H1 (cell line): ENCODE measurements at regions not wholly inside any gene's neighbourhood (a gene's known extent, or its start where the extent isn't known, plus 50 kb on each side); places are given as distances from the start of the nearest gene placed in this dataset.
A peak's percentile ranks its signal among the peaks of the same experiment; 100 is the strongest.

Experiments used
- CTCF ChIA-PET: fragments of 300-600 bp; sonication (Branson Sonifier 250); formaldehyde crosslinking; loops from one replicate; lab custom pipeline; 2021; ENCODE audit not compliant: partially characterized antibody; lab: Charles Lee
- POLR2A ChIA-PET: fragments of 300-600 bp; sonication (Branson Sonifier 250); formaldehyde crosslinking; loops from one replicate; lab custom pipeline; 2021; ENCODE audit warnings: inconsistent platforms; ENCODE audit not compliant: partially characterized antibody; lab: Charles Lee
- DNase-seq, 2 experiments: peaks; one replicate each; pipeline versions ENCODE4 v3.0.0 to v3.0.0-alpha.2; 2010 to 2022; ENCODE audit warnings: low spot score in 2 of 2, low read depth in 1 of 2, mixed read lengths in 1 of 2
- FAIRE-seq: peaks from 2 replicates; lab custom pipeline; 2011; peaks lifted over from hg19 to GRCh38; lab: Jason Lieb, UNC
- H2AFZ ChIP-seq: 2 replicates; pipeline ENCODE4 v1.8.1; 2012; ENCODE audit warnings: low read length, inconsistent platforms
- H2AK5ac ChIP-seq: 2 replicates; pipeline ENCODE4 v1.6.1; 2013; ENCODE audit warnings: low read depth, low read length
- H2BK120ac ChIP-seq: replicated peaks from 2 replicates; pipeline ENCODE3; 2013; ENCODE audit warnings: low read depth, low read length, inconsistent platforms
- H2BK12ac ChIP-seq: 2 replicates; pipeline ENCODE4 v1.6.1; 2013; ENCODE audit warnings: low read depth, low read length
- H2BK15ac ChIP-seq: 2 replicates; pipeline ENCODE4 v1.6.1; 2013; ENCODE audit warnings: low read length
- H2BK20ac ChIP-seq: 2 replicates; pipeline ENCODE4 v1.6.1; 2013; ENCODE audit warnings: low read length
- H2BK5ac ChIP-seq: 2 replicates; pipeline ENCODE4 v1.6.1; 2013; ENCODE audit warnings: low read depth, low read length
- H3K14ac ChIP-seq: 2 replicates; pipeline ENCODE4 v1.6.1; 2013; ENCODE audit warnings: inconsistent platforms; ENCODE audit not compliant: insufficient read length
- H3K18ac ChIP-seq: 2 replicates; pipeline ENCODE4 v1.6.1; 2013; ENCODE audit warnings: low read length; ENCODE audit errors: extremely low read depth
- H3K23ac ChIP-seq: 2 replicates; pipeline ENCODE4 v1.6.1; 2013; ENCODE audit warnings: inconsistent platforms; ENCODE audit not compliant: insufficient read length
- H3K23me2 ChIP-seq: 2 replicates; pipeline ENCODE4 v1.6.1; 2013; ENCODE audit warnings: low read depth, low read length
- H3K27ac ChIP-seq: 2 replicates; pipeline ENCODE4 v1.6.1; 2011; ENCODE audit warnings: low read depth, low read length, inconsistent platforms
- H3K27me3 ChIP-seq, 4 experiments: replicated peaks in 1 of 4; 1 replicate in 1 of 4; 2 replicates in 3 of 4; pipeline versions ENCODE4 v1.6.1 to v1.8.1; 2011 to 2013; ENCODE audit warnings: low read length in 3 of 4, mild to moderate bottlenecking in 3 of 4, inconsistent platforms in 2 of 4, mixed read lengths in 2 of 4, moderate library complexity in 1 of 4; ENCODE audit not compliant: control insufficient read depth in 3 of 4, insufficient read depth in 3 of 4; ENCODE audit errors: extremely low read depth in 1 of 4
- H3K36me3 ChIP-seq, 4 experiments: 2 replicates each; pipeline versions ENCODE4 v1.6.1 to v1.8.1; 2011 to 2013; ENCODE audit warnings: mild to moderate bottlenecking in 4 of 4, low read length in 3 of 4, moderate library complexity in 2 of 4, control low read depth in 1 of 4, inconsistent platforms in 1 of 4; ENCODE audit not compliant: insufficient read depth in 4 of 4, control insufficient read depth in 2 of 4
- H3K4ac ChIP-seq: replicated peaks from 2 replicates; pipeline ENCODE3; 2013; ENCODE audit warnings: low read length, low read depth, mixed read lengths, inconsistent platforms; ENCODE audit not compliant: insufficient read length
- H3K4me1 ChIP-seq, 4 experiments: replicated peaks in 1 of 4; 1 replicate in 1 of 4; 2 replicates in 3 of 4; pipeline versions ENCODE4 v1.6.1 to v1.8.1; 2011 to 2013; ENCODE audit warnings: low read length in 3 of 4, inconsistent platforms in 2 of 4, mixed read lengths in 1 of 4; ENCODE audit not compliant: insufficient read depth in 4 of 4, control insufficient read depth in 3 of 4
- H3K4me2 ChIP-seq, 2 experiments: 2 replicates each; pipeline versions ENCODE4 v1.6.1 to v1.8.1; 2011 to 2013; ENCODE audit warnings: low read depth in 2 of 2, low read length in 2 of 2, control low read depth in 1 of 2, inconsistent platforms in 1 of 2, mild to moderate bottlenecking in 1 of 2; ENCODE audit not compliant: insufficient read depth in 1 of 2
- H3K4me3 ChIP-seq, 4 experiments: fragments of 200-600, 300-600 bp in 1 of 4; sonication (generic), shearing (Covaris generic), sonication (Bioruptor Twin) in 1 of 4; 2 replicates each; pipeline versions ENCODE4 v1.5.1 to v1.8.1; 2011 to 2016; ENCODE audit warnings: low read length in 4 of 4, low read depth in 3 of 4, control low read depth in 2 of 4, inconsistent platforms in 2 of 4, mild to moderate bottlenecking in 2 of 4, mixed read lengths in 1 of 4, moderate library complexity in 1 of 4; ENCODE audit not compliant: insufficient read depth in 2 of 4; ENCODE audit errors: extremely low read depth in 1 of 4
- H3K56ac ChIP-seq: replicated peaks from 2 replicates; pipeline ENCODE3; 2013; ENCODE audit warnings: low read depth, mild to moderate bottlenecking, mixed read lengths, low read length, inconsistent platforms; ENCODE audit not compliant: insufficient read length
- H3K79me1 ChIP-seq: 2 replicates; pipeline ENCODE4 v1.6.1; 2013; ENCODE audit warnings: low read depth, low read length, control low read depth
- H3K79me2 ChIP-seq, 2 experiments: 2 replicates each; pipeline versions ENCODE4 v1.6.1 to v1.8.1; 2012 to 2013; ENCODE audit warnings: low read length in 2 of 2, mild to moderate bottlenecking in 2 of 2, inconsistent platforms in 1 of 2; ENCODE audit not compliant: insufficient read depth in 2 of 2, control insufficient read depth in 1 of 2
- H3K9ac ChIP-seq, 4 experiments: replicated peaks in 1 of 4; 1 replicate in 1 of 4; 2 replicates in 3 of 4; pipeline versions ENCODE4 v1.6.1 to v1.8.1; 2011 to 2013; ENCODE audit warnings: low read depth in 3 of 4, low read length in 3 of 4, control low read depth in 2 of 4, mild to moderate bottlenecking in 2 of 4, moderate library complexity in 2 of 4, inconsistent platforms in 1 of 4; ENCODE audit errors: extremely low read depth in 1 of 4
- H3K9me3 ChIP-seq, 2 experiments: 2 replicates each; pipeline versions ENCODE4 v1.6.1 to v1.8.1; 2012 to 2013; ENCODE audit warnings: mild to moderate bottlenecking in 2 of 2, moderate library complexity in 2 of 2, control low read depth in 1 of 2, inconsistent platforms in 1 of 2, low read depth in 1 of 2, low read length in 1 of 2, mixed read lengths in 1 of 2; ENCODE audit not compliant: insufficient read depth in 2 of 2
- H4K20me1 ChIP-seq, 2 experiments: replicated peaks in 1 of 2; 2 replicates each; pipeline versions ENCODE3 to v1.8.1; 2011 to 2013; ENCODE audit warnings: inconsistent platforms in 2 of 2, low read length in 2 of 2, mild to moderate bottlenecking in 1 of 2; ENCODE audit not compliant: insufficient read depth in 2 of 2, control insufficient read depth in 1 of 2
- H4K5ac ChIP-seq: 2 replicates; pipeline ENCODE4 v1.6.1; 2013; ENCODE audit warnings: low read length, low read depth, mixed read lengths, inconsistent platforms; ENCODE audit not compliant: insufficient read length
- H4K8ac ChIP-seq: 2 replicates; pipeline ENCODE4 v1.8.0; 2013; ENCODE audit warnings: mild to moderate bottlenecking, moderate library complexity, low read length, inconsistent platforms; ENCODE audit not compliant: insufficient read depth; ENCODE audit errors: extremely low read depth
- H4K91ac ChIP-seq: replicated peaks from 2 replicates; pipeline ENCODE3; 2013; ENCODE audit warnings: low read length, mixed read lengths, inconsistent platforms; ENCODE audit not compliant: insufficient read length
- MAFK ChIP-seq: IDR thresholded peaks from 2 replicates; pipeline ENCODE4 v1.6.1; 2012; ENCODE audit warnings: low read depth, mild to moderate bottlenecking, improper control_type of control experiment, low read length
- WGBS, 2 experiments: shearing (Covaris generic) in 1 of 2; methylation state at CpG; one replicate each; pipeline versions ENCODE4 v1.1.6 to v1.1.7; 2013 to 2015; ENCODE audit warnings: low lambda C conversion rate in 2 of 2, mixed read lengths in 2 of 2, inconsistent platforms in 1 of 2, low coverage in 1 of 2, missing lambda C conversion rate in 1 of 2; ENCODE audit not compliant: insufficient replicate concordance in 2 of 2, insufficient coverage in 1 of 2, insufficient read length in 1 of 2; ENCODE audit errors: extremely low coverage in 1 of 2, missing lambda C conversion rate in 1 of 2; 5-methylcytosine and 5-hydroxymethylcytosine counted together

GRCh38 chr14:65976761-65977404 lies 509.3 kb upstream of the CCDC196 start:
- Histone ChIP-seq H3K4me2 (no peak overlapping the region), H4K20me1 (no peaks in the 10 kb centered on the region), H3K23ac (no peak overlapping the region), H4K8ac (no peak overlapping the region), H3K27me3 (no peaks in the 10 kb centered on the region), H3K9ac (no peak overlapping the region), H2BK120ac (no peak overlapping the region), H3K4ac (no peak overlapping the region), H3K27ac (no peak overlapping the region), H2AFZ (no peak overlapping the region), H2BK12ac (no peak overlapping the region), H3K79me2 (no peaks in the 10 kb centered on the region), H2BK20ac (0 out of 2 replicates have a peak overlapping the region, but pooled peaks have one; percentile 32), H2BK15ac (no peak overlapping the region), H3K23me2 (no peaks in the 10 kb centered on the region; the same call in 1 of the 2 replicates), H2AK5ac (no peak overlapping the region), H3K9me3 (peaks cover 2 to 4% of the 10 kb centered on the region in 2 experiments; a peak in 2 of 4 replicates), H3K56ac (no peak overlapping the region), H3K4me1 (peaks cover 0 to 3% (median 0%) of the 10 kb centered on the region in 4 experiments; a peak in 1 of 7 replicates), H3K4me3 (no peak overlapping the region), H4K5ac (no peak overlapping the region), H3K18ac (no peak overlapping the region), H3K79me1 (no peaks in the 10 kb centered on the region; the same call in 1 of the 2 replicates), H3K14ac (no peak overlapping the region), H2BK5ac (no peak overlapping the region), H3K36me3 (no peaks in the 10 kb centered on the region), H4K91ac (no peak overlapping the region)
- ChIA-PET POLR2A (no interaction called here), CTCF (interaction anchor here (0.8 to 1.8 kb wide), 5 partner anchors 16 to 153 kb away, joined by 3 to 7 read pairs (median 4); no protein-coding TSS in a partner anchor)
- no peak for TF ChIP-seq MAFK
- 90% methylated on average over 6 of the region's 6 CpGs; no CpG with 5 or more reads in 1 of the 2 experiments for WGBS, 2 experiments
- DNase-seq (no peak), FAIRE-seq (no peak)
